NB4 (cell line): ENCODE measurements at regions not wholly inside any gene's neighbourhood (a gene's known extent, or its start where the extent isn't known, plus 50 kb on each side); places are given as distances from the start of the nearest gene placed in this dataset.

Experiments used
- DNase-seq: peaks from one replicate; pipeline ENCODE4 v3.0.0; 2010; ENCODE audit warnings: low read depth
- H3K4me3 ChIP-seq: one replicate; pipeline ENCODE4 v1.5.1; 2011; ENCODE audit warnings: mild to moderate bottlenecking, low read depth, low read length, moderate library complexity
- MYC ChIP-seq: IDR thresholded peaks from 2 replicates; pipeline ENCODE4 v1.6.1; 2011; ENCODE audit warnings: low read depth, low read length
- POLR2A ChIP-seq: IDR thresholded peaks from 2 replicates; pipeline ENCODE4 v1.6.1; 2011; ENCODE audit warnings: mild to moderate bottlenecking; ENCODE audit not compliant: insufficient read length; ENCODE audit errors: extremely low read depth
- TF ChIP-seq, protein P1 (sequence below): IDR thresholded peaks from one replicate; pipeline ENCODE4 v1.5.1; 2012; ENCODE audit warnings: low read depth, low read length
- TF ChIP-seq, protein P2 (sequence below): IDR thresholded peaks from 2 replicates; pipeline ENCODE4 v1.6.1; 2011; ENCODE audit warnings: low read depth, low read length

- peak; percentile 3 for DNase-seq
- TF ChIP-seq, protein P1, sequence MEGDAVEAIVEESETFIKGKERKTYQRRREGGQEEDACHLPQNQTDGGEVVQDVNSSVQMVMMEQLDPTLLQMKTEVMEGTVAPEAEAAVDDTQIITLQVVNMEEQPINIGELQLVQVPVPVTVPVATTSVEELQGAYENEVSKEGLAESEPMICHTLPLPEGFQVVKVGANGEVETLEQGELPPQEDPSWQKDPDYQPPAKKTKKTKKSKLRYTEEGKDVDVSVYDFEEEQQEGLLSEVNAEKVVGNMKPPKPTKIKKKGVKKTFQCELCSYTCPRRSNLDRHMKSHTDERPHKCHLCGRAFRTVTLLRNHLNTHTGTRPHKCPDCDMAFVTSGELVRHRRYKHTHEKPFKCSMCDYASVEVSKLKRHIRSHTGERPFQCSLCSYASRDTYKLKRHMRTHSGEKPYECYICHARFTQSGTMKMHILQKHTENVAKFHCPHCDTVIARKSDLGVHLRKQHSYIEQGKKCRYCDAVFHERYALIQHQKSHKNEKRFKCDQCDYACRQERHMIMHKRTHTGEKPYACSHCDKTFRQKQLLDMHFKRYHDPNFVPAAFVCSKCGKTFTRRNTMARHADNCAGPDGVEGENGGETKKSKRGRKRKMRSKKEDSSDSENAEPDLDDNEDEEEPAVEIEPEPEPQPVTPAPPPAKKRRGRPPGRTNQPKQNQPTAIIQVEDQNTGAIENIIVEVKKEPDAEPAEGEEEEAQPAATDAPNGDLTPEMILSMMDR = no peak
- TF ChIP-seq MYC (no peak), POLR2A (no peak)
- TF ChIP-seq, protein P2, sequence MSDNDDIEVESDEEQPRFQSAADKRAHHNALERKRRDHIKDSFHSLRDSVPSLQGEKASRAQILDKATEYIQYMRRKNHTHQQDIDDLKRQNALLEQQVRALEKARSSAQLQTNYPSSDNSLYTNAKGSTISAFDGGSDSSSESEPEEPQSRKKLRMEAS = no peak
These were observed 502.1 kb upstream of the CDH4 start for GRCh38 chr20:60749804-60750602.

GRCh38 chr20:60750909-60751308 is 501.2 kb upstream of the CDH4 start:
- no peak for DNase-seq
- no peak overlapping the region for H3K4me3 ChIP-seq
- TF ChIP-seq, protein P2 = no peak
- no peak for TF ChIP-seq MYC
- TF ChIP-seq POLR2A = no peak
- TF ChIP-seq, protein P1 = no peak

More at GRCh38 chr20:60749804-60750602, 502.1 kb upstream of the CDH4 start:
- H3K4me3 ChIP-seq = no peak overlapping the region

- DNase-seq = no peak
- no peak overlapping the region for H3K4me3 ChIP-seq
- TF ChIP-seq POLR2A (no peak), MYC (no peak)
- TF ChIP-seq, protein P1 = no peak
- TF ChIP-seq, protein P2 = no peak
These were observed 500.2 kb upstream of the CDH4 start for GRCh38 chr20:60751826-60752225.

DNA sequence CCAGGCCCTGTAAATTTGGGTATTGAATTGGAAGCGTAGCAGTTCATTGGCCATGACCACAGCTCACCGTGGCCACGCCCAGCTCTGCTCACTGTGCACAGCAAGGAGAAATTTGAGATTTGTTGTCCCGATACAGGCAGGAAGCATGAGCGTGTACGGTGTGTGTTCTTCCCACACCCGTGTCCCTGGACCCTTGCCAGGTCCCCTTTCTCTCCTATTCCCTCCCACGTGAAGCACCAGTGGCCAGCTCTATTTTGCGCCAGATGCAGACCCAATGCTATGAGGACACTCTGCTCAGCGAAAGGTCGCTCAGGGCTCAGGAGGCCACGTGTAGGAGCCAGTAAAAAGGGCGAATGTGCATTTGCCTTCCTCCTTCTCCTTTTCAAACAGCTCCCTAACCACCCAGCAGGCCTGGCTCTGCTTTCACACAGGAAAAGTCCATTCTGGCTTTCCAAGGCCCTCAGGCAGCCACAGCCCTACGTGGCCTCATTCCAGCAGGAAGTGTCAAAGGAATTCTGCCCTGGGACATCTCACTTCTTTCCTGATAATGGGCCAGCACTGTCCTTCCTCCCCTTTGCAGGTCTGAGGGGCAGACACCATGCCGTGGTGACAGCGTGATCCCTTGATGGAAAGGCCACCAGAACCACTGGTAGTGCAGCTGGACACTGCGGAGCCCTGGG is 499.2 kb upstream of the CDH4 start:
- H3K4me3 ChIP-seq = no peak overlapping the region
- no peak for DNase-seq
- TF ChIP-seq, protein P2 = no peak
- no peak for TF ChIP-seq POLR2A
- TF ChIP-seq, protein P1 = no peak
- no peak for TF ChIP-seq MYC

DNA sequence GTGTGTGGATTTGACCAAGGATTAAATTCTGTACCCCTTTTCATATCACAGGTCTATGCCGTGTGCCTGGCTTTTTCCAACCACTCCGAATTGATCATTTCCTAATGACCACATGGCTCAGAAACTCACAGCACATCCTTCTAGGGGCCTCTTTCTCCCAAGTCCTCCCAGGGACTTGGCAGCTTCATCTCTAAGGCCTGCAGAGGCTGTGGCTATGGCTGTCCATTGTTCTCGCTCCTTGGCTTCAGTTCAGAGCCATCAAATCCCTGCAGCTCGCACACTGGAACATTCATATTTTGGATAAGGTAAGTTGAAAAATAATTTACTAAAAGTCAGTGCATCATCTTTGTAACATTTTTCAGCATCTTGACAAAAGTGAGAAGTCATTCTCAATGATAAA is 497.2 kb upstream of the CDH4 start:
- DNase-seq = no peak
- H3K4me3 ChIP-seq = no peak overlapping the region
- TF ChIP-seq POLR2A = no peak
- no peak for TF ChIP-seq MYC
- TF ChIP-seq, protein P1 = no peak
- TF ChIP-seq, protein P2 = no peak
